OCI-LY7 (cell line): ENCODE measurements at regions not wholly inside any gene's neighbourhood (a gene's known extent, or its start where the extent isn't known, plus 50 kb on each side); places are given as distances from the start of the nearest gene placed in this dataset.

ENCODE experiments used
- BruUV-seq: library from RNA; stranded (reverse); fragments of 400-500 nt; replicated peaks from 2 replicates; lab custom pipeline; 2021; lab: Mats Ljungman, UMichigan
- CTCF ChIA-PET: fragments of 300-600 bp; sonication (Branson Sonifier 250); formaldehyde crosslinking; loops from one replicate; lab custom pipeline; 2022; ENCODE audit warnings: antibody characterized with exemption; ENCODE audit not compliant: unreplicated experiment; lab: Charles Lee
- POLR2A ChIA-PET: fragments of 300-600 bp; sonication (Branson Sonifier 250); formaldehyde crosslinking; loops from one replicate; lab custom pipeline; 2022; ENCODE audit warnings: antibody characterized with exemption; lab: Charles Lee
- DNase-seq: peaks from one replicate; pipeline ENCODE4 v3.0.0-alpha.2; 2015; ENCODE audit warnings: low spot score
- H2AFZ ChIP-seq: fragments of 200-600 bp; sonication (generic), shearing (Covaris generic); 2 replicates; pipeline ENCODE4 v1.6.1; 2014; ENCODE audit warnings: mild to moderate bottlenecking, antibody characterized with exemption, low read length, moderate library complexity
- H3K27ac ChIP-seq: fragments of 200-600 bp; sonication (generic); 2 replicates; pipeline ENCODE4 v1.5.1; 2014; ENCODE audit warnings: mixed run types, low read depth, mild to moderate bottlenecking, moderate library complexity, low read length, inconsistent platforms; ENCODE audit not compliant: poor library complexity, severe bottlenecking
- H3K36me3 ChIP-seq: fragments of 200-600 bp; sonication (generic); 2 replicates; pipeline ENCODE4 v1.6.1; 2014; ENCODE audit warnings: mild to moderate bottlenecking, antibody characterized with exemption, low read length, moderate library complexity, mixed read lengths; ENCODE audit not compliant: insufficient read depth
- H3K4me1 ChIP-seq: fragments of 200-600 bp; sonication (generic); 2 replicates; pipeline ENCODE4 v1.5.1; 2014; ENCODE audit warnings: mild to moderate bottlenecking, low read length; ENCODE audit not compliant: insufficient read depth, poor library complexity, severe bottlenecking
- H3K4me2 ChIP-seq: fragments of 200-600 bp; sonication (generic); 2 replicates; pipeline ENCODE4 v1.6.1; 2014; ENCODE audit warnings: mild to moderate bottlenecking, low read length
- H3K4me3 ChIP-seq: fragments of 200-600 bp; sonication (generic); 2 replicates; pipeline ENCODE4 v1.5.1; 2014; ENCODE audit warnings: mild to moderate bottlenecking, low read depth, low read length; ENCODE audit not compliant: poor library complexity, severe bottlenecking
- H3K79me2 ChIP-seq: fragments of 200-600 bp; sonication (generic); 2 replicates; pipeline ENCODE4 v1.6.1; 2016; ENCODE audit warnings: low read depth, mild to moderate bottlenecking, low read length, moderate library complexity, mixed read lengths; ENCODE audit not compliant: insufficient read depth
- H3K9me2 ChIP-seq: fragments of 200-600 bp; sonication (generic); 2 replicates; pipeline ENCODE4 v1.6.1; 2016; ENCODE audit warnings: mild to moderate bottlenecking, low read length, mixed read lengths; ENCODE audit not compliant: insufficient read depth
- H3K9me3 ChIP-seq: fragments of 200-600 bp; sonication (generic); 2 replicates; pipeline ENCODE4 v1.6.1; 2014; ENCODE audit warnings: mild to moderate bottlenecking, mixed run types, low read length, mixed read lengths
- H4K20me1 ChIP-seq: fragments of 200-600 bp; sonication (generic); 2 replicates; pipeline ENCODE4 v1.6.1; 2014; ENCODE audit warnings: mild to moderate bottlenecking, antibody characterized with exemption, low read length, moderate library complexity, mixed read lengths; ENCODE audit not compliant: insufficient read depth
- EZH2phosphoT487 ChIP-seq: fragments of 200-600 bp; sonication (generic); IDR thresholded peaks from 2 replicates; pipeline ENCODE4 v1.6.1; 2018; ENCODE audit warnings: low read depth, borderline replicate concordance, mild to moderate bottlenecking, mixed run types, antibody characterized with exemption, low read length, moderate library complexity, mixed read lengths
- intact Hi-C: fragments of 100-400 bp; cut with micrococcal nuclease; formaldehyde crosslinking; loops from one replicate; pipeline ENCODE4 v1.10.0; 2022; ENCODE audit not compliant: unreplicated experiment
- TF ChIP-seq, protein P1 (sequence below): fragments of 200-600 bp; sonication (generic); conservative IDR thresholded peaks from 2 replicates; pipeline ENCODE4 v1.5.1; 2014; ENCODE audit warnings: mild to moderate bottlenecking, antibody characterized with exemption, low read length, moderate library complexity, mixed read lengths

DNA sequence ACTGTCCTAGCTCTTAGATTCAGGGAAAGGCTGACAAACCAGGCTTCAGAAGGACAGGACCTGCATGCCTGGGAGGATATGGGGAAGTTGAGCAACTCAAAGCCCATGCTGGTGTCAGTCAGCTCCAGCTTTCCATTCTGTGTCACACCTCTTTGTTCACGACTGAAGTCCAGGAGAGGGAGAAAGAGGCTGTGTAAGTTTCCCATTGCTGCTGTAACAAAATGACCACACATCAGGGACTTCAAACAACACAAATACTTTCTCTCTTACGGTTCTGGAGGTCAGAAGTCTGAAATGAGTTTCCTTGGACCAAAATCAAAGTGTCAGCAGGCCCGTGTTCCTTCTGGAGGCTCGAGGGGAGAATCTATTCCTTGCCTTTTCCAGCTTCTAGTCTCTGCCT lies 50.6 kb upstream of the STX18 start:
- POLR2A ChIA-PET: no interaction called here
- no peak overlapping the region for H2AFZ ChIP-seq
- no peak overlapping the region for H3K4me3 ChIP-seq

More for the DNA sequence above, 50.6 kb upstream of the STX18 start:
- Histone ChIP-seq H4K20me1 (no peaks in the 10 kb centered on the region), H3K79me2 (no peaks in the 10 kb centered on the region), H3K4me1 (no peaks in the 10 kb centered on the region), H3K9me3 (peaks cover 7% of the 10 kb centered on the region; the same call in 1 of the 2 replicates), H3K9me2 (no peaks in the 10 kb centered on the region), H3K36me3 (peaks cover 35% of the 10 kb centered on the region), H3K27ac (no peak overlapping the region), H3K4me2 (no peak overlapping the region)
- intact Hi-C loops: no loop called here
- CTCF ChIA-PET: no interaction called here
- TF ChIP-seq EZH2phosphoT487: no peak
- TF ChIP-seq, protein P1, sequence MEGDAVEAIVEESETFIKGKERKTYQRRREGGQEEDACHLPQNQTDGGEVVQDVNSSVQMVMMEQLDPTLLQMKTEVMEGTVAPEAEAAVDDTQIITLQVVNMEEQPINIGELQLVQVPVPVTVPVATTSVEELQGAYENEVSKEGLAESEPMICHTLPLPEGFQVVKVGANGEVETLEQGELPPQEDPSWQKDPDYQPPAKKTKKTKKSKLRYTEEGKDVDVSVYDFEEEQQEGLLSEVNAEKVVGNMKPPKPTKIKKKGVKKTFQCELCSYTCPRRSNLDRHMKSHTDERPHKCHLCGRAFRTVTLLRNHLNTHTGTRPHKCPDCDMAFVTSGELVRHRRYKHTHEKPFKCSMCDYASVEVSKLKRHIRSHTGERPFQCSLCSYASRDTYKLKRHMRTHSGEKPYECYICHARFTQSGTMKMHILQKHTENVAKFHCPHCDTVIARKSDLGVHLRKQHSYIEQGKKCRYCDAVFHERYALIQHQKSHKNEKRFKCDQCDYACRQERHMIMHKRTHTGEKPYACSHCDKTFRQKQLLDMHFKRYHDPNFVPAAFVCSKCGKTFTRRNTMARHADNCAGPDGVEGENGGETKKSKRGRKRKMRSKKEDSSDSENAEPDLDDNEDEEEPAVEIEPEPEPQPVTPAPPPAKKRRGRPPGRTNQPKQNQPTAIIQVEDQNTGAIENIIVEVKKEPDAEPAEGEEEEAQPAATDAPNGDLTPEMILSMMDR: no peak
- DNase-seq: no peak
- BruUV-seq: no TSS peak
